GM19468 (cell line): ENCODE measurements at regions not wholly inside any gene's neighbourhood (a gene's known extent, or its start where the extent isn't known, plus 50 kb on each side); places are given as distances from the start of the nearest gene placed in this dataset.
"Not testable (repeated sequence)": the region's sequence is repeated elsewhere in the genome, so short reads cannot be mapped to it uniquely, and the experiment has no call there.

Source experiments
- ATAC-seq: cut with Tn5 transposase; IDR thresholded peaks from one replicate; pipeline ENCODE4 v1.9.1; 2021; ENCODE audit warnings: mild to moderate bottlenecking, moderate library complexity, moderate number of reproducible peaks; ENCODE audit not compliant: unreplicated experiment; ENCODE audit errors: extremely low read depth

- not testable (repeated sequence) for ATAC-seq
These were observed 670.2 kb upstream of the SOX9 start for GRCh38 chr17:71450657-71451056.

GRCh38 chr17:71453876-71454422 is 666.9 kb upstream of the SOX9 start:
- ATAC-seq, result no peak

GRCh38 chr17:71455219-71455618 is 665.6 kb upstream of the SOX9 start:
- no peak for ATAC-seq

GRCh38 chr17:71458322-71458721 is 662.5 kb upstream of the SOX9 start:
- ATAC-seq, result no peak

GRCh38 chr17:71460943-71461342 is 659.9 kb upstream of the SOX9 start:
- no peak for ATAC-seq

- ATAC-seq, result no peak
These were observed 659.2 kb upstream of the SOX9 start for GRCh38 chr17:71461498-71462169.

- ATAC-seq, result no peak
These were observed 656.6 kb upstream of the SOX9 start for GRCh38 chr17:71464241-71464640.

GRCh38 chr17:71464751-71465150 is 656.1 kb upstream of the SOX9 start:
- no peak for ATAC-seq

GRCh38 chr17:71467719-71468118 is 653.1 kb upstream of the SOX9 start:
- ATAC-seq, result no peak

GRCh38 chr17:71470062-71470461 is 650.8 kb upstream of the SOX9 start:
- ATAC-seq, result no peak

- ATAC-seq, result no peak
These were observed 647.7 kb upstream of the SOX9 start for GRCh38 chr17:71472809-71473789.

- ATAC-seq, result no peak
These were observed 643.5 kb upstream of the SOX9 start for GRCh38 chr17:71477356-71477755.

- no peak for ATAC-seq
These were observed 640.7 kb upstream of the SOX9 start for GRCh38 chr17:71480099-71480498.

- ATAC-seq, result no peak
These were observed 638.2 kb upstream of the SOX9 start for GRCh38 chr17:71482625-71483024.

GRCh38 chr17:71484546-71484945 is 636.3 kb upstream of the SOX9 start:
- ATAC-seq, result no peak

GRCh38 chr17:71485426-71485825 is 635.4 kb upstream of the SOX9 start:
- ATAC-seq, result no peak

GRCh38 chr17:71486261-71486660 is 634.6 kb upstream of the SOX9 start:
- ATAC-seq, result no peak

GRCh38 chr17:71488851-71489250 is 632.0 kb upstream of the SOX9 start:
- ATAC-seq, result no peak

- no peak for ATAC-seq
These were observed 626.6 kb upstream of the SOX9 start for GRCh38 chr17:71494062-71494855.

- no peak for ATAC-seq
These were observed 625.4 kb upstream of the SOX9 start for GRCh38 chr17:71495420-71495819.
